GM19468 (cell line): ENCODE measurements at regions not wholly inside any gene's neighbourhood (a gene's known extent, or its start where the extent isn't known, plus 50 kb on each side); places are given as distances from the start of the nearest gene placed in this dataset.
"Not testable (repeated sequence)": the region's sequence is repeated elsewhere in the genome, so short reads cannot be mapped to it uniquely, and the experiment has no call there.

Experiments
- ATAC-seq: cut with Tn5 transposase; IDR thresholded peaks from one replicate; pipeline ENCODE4 v1.9.1; 2021; ENCODE audit warnings: mild to moderate bottlenecking, moderate library complexity, moderate number of reproducible peaks; ENCODE audit not compliant: unreplicated experiment; ENCODE audit errors: extremely low read depth

DNA sequence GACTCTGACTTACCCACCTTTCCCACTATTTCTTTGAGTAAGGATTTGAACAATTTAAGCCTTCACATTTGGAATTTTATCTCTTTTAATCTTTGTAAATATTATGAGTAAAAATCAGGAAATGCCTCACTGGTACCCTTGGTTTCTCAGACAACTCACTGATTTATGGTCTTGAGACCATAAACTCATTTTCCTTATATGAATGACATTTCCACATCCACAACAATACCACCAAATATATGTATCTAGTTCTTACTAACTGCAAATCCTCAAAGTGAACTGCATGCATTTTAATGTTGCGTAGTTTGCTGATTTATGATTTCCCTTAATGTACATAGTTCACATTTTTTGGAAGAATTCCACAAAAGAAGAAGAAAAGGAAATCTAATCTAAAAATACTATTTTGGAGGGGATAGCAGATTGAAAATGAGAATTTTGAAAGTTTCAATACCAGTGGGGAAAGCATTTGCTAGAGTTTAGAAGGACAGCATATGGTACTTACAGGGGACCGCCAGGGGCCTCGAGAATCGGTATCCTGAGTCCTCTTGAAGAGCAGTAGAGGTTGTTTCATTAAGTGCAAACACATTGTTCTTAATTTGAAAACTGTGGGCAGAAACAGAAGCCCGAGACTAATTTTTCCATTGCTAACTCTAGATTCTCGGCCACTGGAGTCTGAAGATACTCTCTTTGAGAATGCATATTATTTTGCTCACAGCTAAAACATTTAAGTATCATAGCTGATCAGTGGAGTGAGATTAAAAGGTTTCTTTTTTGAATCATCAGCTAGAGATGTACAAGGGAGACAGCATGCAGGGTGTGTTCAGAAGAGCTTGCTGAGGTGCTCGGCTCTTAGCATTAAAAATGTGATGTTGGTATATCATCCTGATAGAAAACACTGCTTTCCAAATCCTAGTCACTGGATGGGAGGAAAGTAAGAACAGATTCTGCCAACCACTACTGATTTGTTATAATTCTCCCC, 964.0 kb downstream of the GATA3 start:
- no peak for ATAC-seq

DNA sequence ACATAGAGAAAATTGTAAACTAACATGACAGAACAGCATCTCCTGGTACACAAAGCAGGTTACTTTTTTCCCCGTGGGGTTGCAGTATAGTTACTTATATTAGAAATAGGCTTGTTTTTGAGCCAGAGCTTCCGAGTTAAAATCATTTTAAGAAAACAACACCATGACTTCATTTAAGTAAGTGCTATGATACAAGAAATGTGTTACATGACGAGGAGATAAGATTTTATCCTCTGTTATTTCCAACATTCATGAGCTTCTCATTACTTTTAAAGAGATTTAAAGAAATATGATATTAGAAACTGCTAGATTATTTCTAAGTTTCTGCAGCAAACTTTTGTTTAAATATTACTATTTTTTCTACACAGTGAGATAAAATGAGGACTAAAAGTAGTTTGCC, 968.7 kb downstream of the GATA3 start:
- ATAC-seq, result no peak

DNA sequence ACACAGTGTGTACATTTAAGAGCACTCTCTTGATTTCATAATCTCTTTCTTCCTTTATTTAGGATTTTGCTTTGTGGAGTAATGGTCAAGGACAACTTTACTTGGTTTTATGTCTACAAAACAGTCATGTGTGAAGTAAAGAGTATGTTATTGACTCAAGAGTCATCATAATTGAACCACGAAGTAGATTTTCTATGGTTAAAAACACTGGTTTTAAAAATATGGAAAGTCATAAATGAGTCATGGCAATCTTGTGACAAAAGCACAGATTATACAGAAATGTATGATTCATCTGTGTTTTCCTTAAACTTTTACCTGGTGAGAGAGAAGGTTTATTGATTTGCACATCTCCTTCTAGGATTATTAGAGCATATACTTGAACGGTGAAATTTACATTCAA, 969.7 kb downstream of the GATA3 start:
- no peak for ATAC-seq

DNA sequence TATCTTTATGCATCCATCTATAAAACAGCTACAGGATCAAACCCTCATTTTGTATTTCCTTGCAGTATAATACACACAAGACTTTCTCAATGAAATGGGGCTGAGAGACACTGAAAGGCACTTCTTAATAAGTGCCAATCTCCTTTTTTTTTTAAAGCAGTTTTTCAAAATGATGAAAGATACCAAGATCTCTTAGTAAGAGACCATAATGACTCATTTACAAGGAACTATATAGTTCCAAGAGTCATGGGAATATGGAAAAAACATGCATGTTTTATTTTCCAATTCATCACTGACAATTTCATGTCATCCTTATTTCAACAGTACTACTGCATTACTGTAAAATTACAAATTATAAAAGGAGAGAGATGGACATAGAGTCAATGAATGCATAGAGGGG, 973.7 kb downstream of the GATA3 start:
- ATAC-seq, result no peak

DNA sequence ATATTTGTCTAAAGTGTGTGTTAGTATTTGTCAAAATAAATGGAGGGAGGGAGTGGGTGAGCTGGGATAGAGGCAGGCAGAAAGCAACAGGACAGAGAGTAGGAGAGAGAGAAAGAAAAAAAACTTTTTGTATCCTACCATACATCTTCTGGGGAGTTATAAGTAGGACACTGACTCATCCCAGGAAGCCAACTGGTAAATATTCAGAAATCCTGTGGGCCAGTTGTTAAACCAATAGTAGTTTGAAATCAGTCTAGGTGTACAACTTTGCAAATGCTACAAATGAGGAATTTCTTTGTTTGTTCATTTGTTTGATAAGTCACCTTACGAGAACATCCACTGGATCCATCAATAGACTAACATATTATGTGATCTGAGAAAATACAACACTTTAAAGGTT, 980.9 kb downstream of the GATA3 start:
- no peak for ATAC-seq

DNA sequence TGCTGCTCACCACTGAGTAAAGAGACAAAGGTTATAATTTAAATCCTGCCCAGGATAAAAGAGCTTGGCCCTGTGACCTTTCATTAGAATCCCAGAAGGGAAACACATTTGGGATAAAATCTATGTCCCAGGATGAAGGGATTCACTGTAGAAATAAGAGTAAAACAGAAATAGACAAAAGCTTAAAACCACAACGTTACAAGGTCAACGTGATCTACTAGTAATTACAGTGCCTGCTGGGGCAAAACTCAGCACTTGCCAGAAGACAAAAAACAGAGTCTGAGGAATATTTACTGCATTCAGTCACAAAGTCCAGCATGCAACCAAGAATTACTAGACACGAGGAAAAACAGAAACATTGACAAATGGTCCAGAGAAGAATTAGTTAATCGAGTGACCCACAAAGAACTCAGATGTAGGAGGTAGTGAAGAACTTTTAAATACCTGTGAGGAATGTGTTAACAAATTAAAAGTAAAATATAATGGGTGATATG, 982.3 kb downstream of the GATA3 start:
- no peak for ATAC-seq

DNA sequence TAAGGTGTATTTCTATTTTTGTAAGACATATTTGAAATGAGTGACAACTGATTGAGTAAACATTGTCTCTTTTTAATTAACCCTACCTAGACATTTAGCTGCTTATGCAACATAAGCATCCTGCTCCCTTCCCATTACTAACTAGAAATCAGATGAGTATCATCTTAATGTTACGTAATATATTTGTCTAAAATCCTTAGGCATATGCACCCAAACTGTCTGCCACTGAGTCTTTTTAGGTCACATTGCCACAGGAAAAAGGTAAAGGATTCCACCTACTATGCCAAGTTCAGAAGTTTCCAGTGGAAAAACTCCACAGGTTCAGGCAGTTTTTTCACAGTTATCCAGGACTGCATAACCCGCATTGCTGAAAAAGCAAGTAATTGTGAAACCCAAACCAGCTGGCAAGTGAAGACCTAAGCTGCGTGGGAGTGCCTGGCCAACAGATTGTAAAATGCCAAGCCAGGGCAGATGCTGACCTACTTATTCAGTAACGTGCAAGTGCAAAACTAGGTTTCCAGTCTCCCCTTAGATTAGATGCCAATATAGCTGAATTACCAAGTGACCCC, 983.7 kb downstream of the GATA3 start:
- ATAC-seq, result no peak

DNA sequence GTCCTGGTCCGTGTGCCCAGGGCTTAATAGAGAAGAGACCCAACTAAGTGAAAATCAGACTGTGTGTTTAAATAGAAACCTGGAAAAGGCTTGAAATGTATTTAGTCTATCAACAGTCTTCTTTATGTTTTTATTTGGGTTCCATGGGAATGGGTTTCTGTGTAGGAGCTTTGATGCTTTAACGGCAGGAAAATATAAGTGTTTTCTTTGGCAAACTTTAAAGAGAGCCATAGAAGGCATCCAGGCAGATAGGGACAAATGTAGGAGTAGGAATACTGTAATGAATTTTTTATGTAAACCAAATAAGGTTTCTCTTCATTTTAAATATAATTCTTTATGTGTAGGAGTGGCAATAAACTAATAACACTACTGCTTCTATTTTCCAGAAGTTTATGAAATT, 989.0 kb downstream of the GATA3 start:
- no peak for ATAC-seq

DNA sequence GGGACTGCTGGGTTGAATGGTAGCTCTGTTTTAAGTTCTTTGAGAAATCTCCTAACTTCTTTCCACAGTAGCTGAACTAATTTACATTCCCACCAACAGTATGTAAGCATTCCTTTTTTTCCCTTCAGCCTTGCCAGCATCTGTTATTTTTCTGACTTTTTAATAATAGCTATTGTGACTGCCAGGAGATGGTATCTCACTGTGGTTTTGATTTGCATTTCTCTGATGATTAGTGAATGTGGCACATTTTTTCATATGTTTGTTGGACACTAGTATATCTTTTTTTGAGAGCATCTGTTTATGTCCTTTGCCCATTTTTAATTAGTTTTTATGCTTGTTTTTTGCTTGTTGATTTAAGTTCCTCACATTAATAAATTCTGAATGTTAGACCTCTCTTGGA, 990.8 kb downstream of the GATA3 start:
- no peak for ATAC-seq

DNA sequence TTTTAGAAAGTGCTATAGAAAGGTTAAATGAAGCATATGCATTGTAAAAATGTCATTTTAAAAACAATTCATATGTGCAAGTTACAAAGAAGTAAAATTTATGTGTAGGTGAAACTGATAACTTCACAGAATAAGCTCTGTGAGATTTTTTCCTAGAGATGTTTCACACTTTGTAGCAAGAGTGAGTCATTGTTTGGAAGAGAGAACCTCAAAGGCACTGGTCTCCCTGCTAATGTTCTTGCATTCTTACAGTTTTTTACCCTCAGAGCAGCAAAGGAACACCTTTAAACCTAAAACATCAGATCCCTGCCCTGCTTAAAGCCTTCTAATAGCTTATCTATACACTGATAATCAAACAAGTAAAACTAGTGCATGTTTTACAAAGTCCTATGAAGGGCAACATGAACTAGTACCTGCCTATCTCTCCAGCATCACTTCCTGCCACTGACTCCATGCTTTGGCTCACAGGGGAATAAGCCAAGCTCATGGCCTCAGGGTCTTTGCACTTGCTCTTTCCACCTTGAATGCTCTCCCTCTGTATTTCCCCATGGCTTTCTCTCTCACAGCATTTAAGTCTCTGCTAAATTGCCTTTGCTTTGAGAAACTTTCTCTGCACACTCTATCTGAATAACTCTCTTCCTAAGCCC, 997.0 kb downstream of the GATA3 start:
- no peak for ATAC-seq

DNA sequence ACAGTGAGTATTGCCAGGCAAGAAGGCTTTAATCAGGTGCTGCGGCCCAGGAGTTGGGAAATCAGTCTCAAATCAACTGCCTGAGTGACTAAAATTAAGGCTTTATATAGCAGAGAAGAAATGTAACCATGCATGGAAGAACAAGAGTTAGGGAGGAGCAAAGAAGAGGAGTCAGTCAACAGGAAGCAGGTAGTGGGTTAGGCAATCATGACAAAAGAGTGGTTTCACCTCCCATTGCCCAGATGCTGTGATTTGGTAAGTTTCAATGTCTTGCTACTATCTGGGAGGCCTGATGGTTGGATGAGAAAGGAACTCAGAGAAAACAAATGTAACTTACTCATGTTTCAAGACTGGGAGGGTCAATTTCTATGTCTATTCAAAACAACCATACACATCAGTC, 998.3 kb downstream of the GATA3 start:
- no peak for ATAC-seq

DNA sequence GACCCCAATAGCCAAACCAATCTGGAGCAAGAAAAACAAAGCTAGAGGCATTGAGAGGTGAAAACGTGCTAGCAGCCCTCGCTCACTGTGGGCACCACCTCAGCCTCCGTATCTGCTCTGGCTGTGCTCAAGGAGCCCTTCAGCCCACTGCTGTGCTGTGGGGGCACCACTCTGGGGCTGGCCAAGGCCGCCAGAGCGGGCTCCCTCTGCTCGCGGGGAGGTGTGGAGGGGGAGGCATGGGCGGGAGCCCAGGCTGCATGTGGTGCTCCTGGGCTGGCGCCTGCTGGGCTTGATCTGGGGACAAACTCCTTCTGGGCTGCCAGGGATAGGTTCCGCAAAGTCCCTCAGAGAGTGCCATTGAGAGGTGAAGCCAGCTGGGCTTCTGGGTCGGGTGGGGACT, 1002.0 kb downstream of the GATA3 start:
- no peak for ATAC-seq

DNA sequence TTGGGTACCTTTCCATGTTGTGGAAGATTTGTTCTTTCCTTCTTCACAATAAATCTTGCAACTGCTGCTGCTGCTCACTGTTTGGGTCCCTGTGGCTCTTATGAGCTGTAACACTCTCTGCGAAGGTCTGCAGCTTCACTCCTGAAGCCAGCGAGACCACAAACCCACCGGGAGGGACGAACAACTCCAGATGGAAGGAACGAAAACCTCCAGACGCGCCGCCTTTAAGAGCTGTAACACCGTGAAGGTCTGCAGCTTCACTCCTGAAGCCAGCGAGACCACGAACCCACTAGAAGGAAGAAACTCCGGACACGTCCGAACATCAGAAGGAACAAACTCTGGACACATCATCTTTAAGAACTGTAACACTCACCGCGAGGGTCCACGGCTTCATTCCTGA, 1002.8 kb downstream of the GATA3 start:
- ATAC-seq, result not testable (repeated sequence)

DNA sequence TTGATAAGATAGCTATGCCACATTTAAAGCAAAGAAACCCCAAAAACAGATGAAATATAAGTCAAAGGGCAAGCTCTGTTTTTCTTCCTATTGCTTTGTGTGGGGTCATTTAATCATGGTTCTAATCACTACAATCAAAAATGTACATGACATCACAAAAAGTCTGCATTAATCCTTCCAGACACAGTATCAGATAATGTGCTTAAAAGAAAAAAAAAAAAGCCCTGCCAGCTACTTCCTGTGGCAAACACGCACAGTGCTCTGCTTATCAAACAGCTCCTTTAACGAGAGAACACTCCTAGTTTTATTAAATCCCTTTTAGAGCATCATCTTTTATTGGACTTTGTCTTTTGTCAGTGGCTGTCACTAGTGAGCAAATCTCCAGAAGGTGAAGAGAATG, 1005.8 kb downstream of the GATA3 start:
- no peak for ATAC-seq

DNA sequence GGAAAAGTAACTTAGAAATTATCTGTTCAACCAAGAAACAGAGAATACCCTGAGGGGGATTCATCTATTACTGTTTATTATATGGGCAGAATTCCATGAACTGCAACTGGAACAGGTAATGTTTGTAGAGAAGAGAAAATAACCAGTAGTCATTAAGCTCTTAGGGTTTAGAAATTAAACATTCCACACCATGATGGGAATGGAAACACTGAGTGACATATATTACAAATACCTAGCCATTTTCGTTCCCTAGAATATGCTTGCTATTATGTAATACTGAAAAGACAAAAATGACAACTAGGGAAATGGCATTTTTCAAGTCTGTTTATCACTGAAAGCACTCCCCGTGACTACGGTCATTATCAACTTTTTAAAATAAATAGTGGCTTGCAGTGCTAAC, 1007.4 kb downstream of the GATA3 start:
- ATAC-seq, result no peak

DNA sequence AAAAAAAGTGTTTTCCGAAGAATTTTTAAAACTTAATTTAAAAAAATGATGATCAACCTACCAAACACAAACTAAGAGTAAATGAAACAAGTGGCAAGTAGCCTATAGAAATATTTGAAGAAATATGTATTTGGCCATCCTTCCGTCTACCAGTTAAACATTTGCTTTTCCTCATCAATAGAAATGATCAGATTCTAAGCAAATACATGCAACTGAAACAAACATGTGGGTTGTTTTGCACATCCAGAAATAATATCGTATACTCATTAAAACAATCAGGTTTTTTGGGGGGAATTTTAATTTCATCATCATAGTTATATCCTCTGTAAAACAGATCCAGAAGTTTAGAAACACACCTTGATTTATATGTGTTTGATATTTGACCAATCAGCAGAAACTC, 1011.7 kb downstream of the GATA3 start:
- ATAC-seq, result no peak

DNA sequence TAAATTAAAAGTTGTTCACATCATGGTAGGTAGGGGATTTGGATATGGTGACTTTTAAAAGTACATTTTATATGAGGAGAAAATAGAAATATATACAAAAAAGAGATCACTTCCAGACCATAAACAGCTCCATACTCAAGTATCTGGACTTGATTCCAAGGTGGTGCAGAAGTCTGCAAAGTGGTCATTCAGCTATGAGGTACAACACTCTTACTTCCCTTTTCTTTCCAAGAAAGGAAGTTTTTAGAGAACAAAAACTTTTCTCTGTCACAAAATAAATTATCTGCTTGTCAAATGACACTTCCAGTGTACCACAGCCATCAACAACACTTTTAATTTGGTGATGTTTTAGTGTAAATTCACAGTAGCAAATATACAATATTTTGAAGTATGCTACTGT, 1013.5 kb downstream of the GATA3 start:
- ATAC-seq, result no peak

DNA sequence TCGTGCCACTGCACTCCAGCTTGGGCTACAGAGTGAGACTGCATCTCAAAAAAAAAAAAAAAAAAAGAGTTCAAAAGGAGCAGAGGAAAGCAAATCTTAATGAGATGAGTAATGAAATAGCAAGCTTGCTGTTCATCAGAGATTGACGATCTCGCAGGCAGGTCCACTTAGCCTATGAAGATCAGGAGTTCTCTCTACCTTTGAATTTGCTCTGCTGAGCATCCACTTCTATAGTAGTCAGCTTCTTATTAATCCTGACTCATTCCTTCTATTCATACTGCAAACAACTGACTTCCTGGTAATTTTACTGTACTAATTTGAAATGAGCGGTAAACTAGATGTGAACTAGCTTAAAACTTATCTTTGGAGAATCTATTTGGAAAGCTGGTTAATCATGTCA, 1014.6 kb downstream of the GATA3 start:
- ATAC-seq, result no peak

DNA sequence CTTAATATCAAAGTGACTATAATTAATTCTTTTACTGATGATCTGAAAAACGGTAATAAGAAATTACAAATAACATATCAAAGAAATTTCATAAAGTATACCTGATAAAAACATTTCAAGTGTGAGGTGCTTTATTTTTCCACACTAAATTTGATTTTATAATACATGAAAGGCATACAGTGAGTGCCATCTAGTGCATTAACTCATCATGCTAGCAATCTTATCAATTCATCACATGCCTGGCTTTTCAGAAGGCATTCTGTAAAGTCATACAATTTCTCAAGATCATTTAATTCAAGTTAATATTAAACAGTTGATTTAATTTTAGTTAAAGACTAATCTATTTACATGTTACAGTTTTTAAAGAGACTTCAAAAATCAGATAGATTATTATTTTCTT, 1020.9 kb downstream of the GATA3 start:
- ATAC-seq, result no peak

DNA sequence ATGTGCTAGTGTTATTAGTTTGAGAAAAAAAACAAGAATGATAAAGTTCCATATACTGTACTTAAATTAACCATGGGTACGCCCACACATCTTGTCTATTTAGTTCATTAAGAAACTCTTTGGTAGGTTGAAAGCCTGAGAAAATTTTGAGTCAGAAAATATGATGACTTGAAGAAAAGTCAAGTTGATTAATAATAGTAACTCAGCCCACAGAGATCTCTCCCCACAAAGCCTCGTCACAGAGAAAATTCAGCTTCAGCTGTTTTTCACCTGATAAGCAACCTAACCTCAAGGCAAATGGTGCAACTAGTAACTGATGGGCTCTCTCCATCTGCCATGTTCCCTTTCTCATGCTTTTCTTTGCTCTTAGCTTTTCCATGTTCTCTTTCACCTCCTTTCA, 1021.6 kb downstream of the GATA3 start:
- no peak for ATAC-seq

DNA sequence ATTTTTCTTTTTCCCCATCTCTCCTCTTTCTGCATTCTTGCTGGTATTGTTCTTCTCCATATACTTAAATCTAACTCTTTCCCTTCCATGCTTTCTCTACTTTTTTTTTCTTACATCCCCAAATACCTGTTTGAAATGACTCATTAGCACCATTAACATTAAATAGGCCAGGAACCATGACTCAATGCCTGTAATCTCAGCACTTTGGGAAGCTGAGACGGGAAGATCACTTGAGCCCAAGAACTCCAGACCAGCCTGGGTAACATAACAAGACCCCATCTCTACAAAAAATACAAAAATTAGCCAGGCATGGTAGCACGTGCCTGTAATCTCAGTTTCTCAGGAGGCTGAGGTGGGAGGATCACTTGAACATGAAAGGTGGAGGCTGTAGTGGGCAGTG, 1026.8 kb downstream of the GATA3 start:
- ATAC-seq, result no peak
